ENCODE measurements at regions not wholly inside any gene's neighbourhood (a gene's known extent, or its start where the extent isn't known, plus 50 kb on each side); places are given as distances from the start of the nearest gene placed in this dataset.

GRCh38 chr2:21667638-21668037 lies 543.9 kb downstream of the TDRD15 start:
- TF ChIP-seq CTCF (IDR thresholded peaks at IDR 0.05; ENCODE audit: low read depth, low read length, poor library complexity, severe bottlenecking): no peak
- TF ChIP-seq EZH2phosphoT487 (IDR thresholded peaks at IDR 0.05; ENCODE audit: borderline replicate concordance, low read length): no peak
